ENCODE measurements at regions not wholly inside any gene's neighbourhood (a gene's known extent, or its start where the extent isn't known, plus 50 kb on each side); places are given as distances from the start of the nearest gene placed in this dataset.

DNA sequence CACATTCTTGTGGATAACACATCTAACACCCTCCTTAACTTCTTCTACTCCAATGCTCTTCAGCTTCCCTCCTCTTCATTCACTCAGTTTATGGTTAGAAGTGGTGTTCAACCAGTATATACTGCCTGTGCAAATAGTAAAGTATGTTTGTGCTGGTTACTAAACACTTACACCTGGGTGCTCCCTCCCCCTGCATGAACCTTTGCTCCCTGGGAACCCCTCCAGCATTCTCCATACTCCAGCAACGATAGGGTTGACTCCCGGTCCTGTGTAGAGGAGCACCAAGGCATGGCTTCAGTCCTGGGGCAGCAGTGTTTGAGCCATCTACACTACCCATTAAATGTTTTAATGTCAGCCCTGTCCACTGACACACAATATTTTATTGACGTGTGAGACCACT, 407.5 kb upstream of the DPH6 start:
- TF ChIP-seq, protein P1, sequence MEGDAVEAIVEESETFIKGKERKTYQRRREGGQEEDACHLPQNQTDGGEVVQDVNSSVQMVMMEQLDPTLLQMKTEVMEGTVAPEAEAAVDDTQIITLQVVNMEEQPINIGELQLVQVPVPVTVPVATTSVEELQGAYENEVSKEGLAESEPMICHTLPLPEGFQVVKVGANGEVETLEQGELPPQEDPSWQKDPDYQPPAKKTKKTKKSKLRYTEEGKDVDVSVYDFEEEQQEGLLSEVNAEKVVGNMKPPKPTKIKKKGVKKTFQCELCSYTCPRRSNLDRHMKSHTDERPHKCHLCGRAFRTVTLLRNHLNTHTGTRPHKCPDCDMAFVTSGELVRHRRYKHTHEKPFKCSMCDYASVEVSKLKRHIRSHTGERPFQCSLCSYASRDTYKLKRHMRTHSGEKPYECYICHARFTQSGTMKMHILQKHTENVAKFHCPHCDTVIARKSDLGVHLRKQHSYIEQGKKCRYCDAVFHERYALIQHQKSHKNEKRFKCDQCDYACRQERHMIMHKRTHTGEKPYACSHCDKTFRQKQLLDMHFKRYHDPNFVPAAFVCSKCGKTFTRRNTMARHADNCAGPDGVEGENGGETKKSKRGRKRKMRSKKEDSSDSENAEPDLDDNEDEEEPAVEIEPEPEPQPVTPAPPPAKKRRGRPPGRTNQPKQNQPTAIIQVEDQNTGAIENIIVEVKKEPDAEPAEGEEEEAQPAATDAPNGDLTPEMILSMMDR (IDR thresholded peaks at IDR 0.05; ENCODE audit: insufficient read depth, low read depth, low read length): no peak
- TF ChIP-seq EZH2 (IDR thresholded peaks at IDR 0.05; ENCODE audit: insufficient read depth, low read length): no peak

Measured in astrocyte (in vitro differentiated cells and primary cell).